GM12873 (cell line): ENCODE measurements at regions not wholly inside any gene's neighbourhood (a gene's known extent, or its start where the extent isn't known, plus 50 kb on each side); places are given as distances from the start of the nearest gene placed in this dataset.

Experiments
- CTCF ChIP-seq: IDR thresholded peaks from 2 replicates; pipeline ENCODE4 v1.5.1; 2012; ENCODE audit warnings: low read depth, mild to moderate bottlenecking, moderate library complexity, low read length, control low read depth; ENCODE audit not compliant: insufficient read depth; ENCODE audit errors: missing control alignments

- TF ChIP-seq CTCF, result no peak
Measured at GRCh38 chr13:39874331-39875053, 219.0 kb downstream of the COG6 start.

GRCh38 chr13:39875111-39875987 is 219.9 kb downstream of the COG6 start:
- no peak for TF ChIP-seq CTCF

DNA sequence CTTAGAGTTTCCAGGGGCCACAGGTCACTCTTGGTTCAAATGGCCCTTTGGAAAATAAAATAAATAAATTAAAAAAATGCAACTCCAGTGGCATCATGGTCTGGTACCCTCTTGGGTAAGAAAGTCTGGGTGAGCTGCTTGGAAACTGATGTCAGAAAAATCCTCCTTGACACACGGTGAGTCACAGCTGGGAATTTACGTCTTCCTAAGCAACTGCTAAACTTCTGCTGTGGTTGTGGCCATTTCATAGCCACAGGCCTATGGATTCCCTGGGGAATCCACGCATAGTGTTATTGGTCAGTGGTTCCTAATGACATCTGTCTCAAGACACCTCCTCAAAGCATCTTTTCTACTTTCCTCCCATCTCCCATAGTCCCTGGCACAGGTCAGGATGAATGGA is 220.8 kb downstream of the COG6 start:
- no peak for TF ChIP-seq CTCF

- no peak for TF ChIP-seq CTCF
Measured at GRCh38 chr13:39877134-39877533, 221.7 kb downstream of the COG6 start.

- no peak for TF ChIP-seq CTCF
Measured at GRCh38 chr13:39879286-39880035, 224.0 kb downstream of the COG6 start.

GRCh38 chr13:39881383-39881782 is 225.9 kb downstream of the COG6 start:
- no peak for TF ChIP-seq CTCF

- TF ChIP-seq CTCF, result no peak
Measured at GRCh38 chr13:39881887-39882286, 226.4 kb downstream of the COG6 start.
